ENCODE measurements at regions not wholly inside any gene's neighbourhood (a gene's known extent, or its start where the extent isn't known, plus 50 kb on each side); places are given as distances from the start of the nearest gene placed in this dataset.

DNA sequence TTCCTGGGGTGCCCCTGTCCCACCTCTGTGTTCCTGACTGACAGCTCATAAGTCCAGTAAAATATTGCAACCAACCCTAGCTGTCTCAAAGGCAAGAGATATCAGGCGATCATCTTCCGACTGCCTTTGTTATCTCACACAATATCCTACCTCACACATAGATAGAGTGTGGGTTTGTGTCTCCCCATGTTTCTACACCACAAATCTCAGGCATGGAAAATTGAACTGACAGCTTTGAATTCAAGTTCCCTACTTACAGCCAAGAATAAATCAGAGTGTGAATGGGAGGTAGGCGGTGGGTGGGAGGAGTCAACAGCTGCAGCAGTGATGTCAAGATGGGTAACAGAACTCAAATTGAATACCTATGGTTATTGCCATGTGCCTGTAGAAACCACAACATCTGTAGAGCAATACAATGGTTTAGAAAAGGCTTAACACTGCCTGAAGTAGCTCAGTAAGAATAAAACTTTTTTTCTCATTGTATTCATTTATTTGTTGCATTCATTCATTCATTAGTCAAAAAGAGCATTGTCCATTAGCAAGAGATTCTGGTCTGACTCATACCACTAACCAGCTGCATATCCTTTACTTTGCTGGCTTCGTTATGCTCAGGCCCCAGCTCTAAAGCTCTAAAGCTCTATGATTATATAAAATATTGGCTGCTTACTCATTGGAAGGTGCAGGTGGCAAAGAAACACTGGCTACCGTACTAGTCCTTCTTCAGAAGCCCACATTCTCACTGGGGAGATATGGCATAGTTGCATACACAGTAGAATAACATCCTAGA lies 108.2 kb upstream of the DMAC1 start:
- TF ChIP-seq EZH2 (IDR thresholded peaks at IDR 0.05; ENCODE audit: low read length, missing control alignments): no peak
- TF ChIP-seq, protein P1, sequence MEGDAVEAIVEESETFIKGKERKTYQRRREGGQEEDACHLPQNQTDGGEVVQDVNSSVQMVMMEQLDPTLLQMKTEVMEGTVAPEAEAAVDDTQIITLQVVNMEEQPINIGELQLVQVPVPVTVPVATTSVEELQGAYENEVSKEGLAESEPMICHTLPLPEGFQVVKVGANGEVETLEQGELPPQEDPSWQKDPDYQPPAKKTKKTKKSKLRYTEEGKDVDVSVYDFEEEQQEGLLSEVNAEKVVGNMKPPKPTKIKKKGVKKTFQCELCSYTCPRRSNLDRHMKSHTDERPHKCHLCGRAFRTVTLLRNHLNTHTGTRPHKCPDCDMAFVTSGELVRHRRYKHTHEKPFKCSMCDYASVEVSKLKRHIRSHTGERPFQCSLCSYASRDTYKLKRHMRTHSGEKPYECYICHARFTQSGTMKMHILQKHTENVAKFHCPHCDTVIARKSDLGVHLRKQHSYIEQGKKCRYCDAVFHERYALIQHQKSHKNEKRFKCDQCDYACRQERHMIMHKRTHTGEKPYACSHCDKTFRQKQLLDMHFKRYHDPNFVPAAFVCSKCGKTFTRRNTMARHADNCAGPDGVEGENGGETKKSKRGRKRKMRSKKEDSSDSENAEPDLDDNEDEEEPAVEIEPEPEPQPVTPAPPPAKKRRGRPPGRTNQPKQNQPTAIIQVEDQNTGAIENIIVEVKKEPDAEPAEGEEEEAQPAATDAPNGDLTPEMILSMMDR (conservative IDR thresholded peaks at IDR 0.05 in 1 of 2, IDR thresholded peaks at IDR 0.05 in 1 of 2; ENCODE audit: low read depth in 1 of 2, low read length in 2 of 2): no peak
